ENCODE measurements at regions not wholly inside any gene's neighbourhood (a gene's known extent, or its start where the extent isn't known, plus 50 kb on each side); places are given as distances from the start of the nearest gene placed in this dataset.

DNA sequence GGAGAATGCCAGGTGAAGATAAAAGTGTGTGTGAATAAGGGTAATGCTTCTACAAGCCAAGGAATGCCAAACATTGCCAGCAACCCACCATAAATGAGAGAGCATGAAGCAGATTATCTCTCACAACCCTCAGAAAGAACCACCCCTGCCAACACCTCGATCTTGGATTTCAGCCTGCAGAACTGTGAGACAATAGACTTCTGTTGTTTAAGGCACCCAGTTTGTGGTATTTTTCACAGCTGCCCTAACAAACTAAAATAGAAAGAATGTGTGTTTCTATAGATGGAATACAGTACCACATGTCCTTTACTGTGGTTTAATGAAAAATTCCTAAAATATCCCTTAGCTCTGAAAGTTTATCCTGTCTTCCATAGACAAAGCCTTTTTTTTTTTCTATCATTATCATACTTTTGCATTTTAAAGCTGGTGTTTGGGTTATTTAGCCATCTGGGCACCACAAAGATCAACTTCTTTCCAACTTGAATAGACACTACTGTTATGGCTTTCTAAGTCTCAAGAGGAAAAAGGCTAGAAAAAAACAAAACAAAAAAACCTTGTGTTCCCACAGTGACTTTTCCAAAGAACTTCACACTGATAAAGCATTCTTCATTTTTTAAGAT lies 505.6 kb downstream of the KCTD12 start:
- no peak overlapping the region for H3K4me3 ChIP-seq (ENCODE audit: low read depth, low read length)
- TF ChIP-seq, protein P1, sequence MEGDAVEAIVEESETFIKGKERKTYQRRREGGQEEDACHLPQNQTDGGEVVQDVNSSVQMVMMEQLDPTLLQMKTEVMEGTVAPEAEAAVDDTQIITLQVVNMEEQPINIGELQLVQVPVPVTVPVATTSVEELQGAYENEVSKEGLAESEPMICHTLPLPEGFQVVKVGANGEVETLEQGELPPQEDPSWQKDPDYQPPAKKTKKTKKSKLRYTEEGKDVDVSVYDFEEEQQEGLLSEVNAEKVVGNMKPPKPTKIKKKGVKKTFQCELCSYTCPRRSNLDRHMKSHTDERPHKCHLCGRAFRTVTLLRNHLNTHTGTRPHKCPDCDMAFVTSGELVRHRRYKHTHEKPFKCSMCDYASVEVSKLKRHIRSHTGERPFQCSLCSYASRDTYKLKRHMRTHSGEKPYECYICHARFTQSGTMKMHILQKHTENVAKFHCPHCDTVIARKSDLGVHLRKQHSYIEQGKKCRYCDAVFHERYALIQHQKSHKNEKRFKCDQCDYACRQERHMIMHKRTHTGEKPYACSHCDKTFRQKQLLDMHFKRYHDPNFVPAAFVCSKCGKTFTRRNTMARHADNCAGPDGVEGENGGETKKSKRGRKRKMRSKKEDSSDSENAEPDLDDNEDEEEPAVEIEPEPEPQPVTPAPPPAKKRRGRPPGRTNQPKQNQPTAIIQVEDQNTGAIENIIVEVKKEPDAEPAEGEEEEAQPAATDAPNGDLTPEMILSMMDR (IDR thresholded peaks at IDR 0.05; ENCODE audit: insufficient read depth, low read depth, low read length): no peak
- DNase-seq (ENCODE audit: low read depth): no peak

DNA sequence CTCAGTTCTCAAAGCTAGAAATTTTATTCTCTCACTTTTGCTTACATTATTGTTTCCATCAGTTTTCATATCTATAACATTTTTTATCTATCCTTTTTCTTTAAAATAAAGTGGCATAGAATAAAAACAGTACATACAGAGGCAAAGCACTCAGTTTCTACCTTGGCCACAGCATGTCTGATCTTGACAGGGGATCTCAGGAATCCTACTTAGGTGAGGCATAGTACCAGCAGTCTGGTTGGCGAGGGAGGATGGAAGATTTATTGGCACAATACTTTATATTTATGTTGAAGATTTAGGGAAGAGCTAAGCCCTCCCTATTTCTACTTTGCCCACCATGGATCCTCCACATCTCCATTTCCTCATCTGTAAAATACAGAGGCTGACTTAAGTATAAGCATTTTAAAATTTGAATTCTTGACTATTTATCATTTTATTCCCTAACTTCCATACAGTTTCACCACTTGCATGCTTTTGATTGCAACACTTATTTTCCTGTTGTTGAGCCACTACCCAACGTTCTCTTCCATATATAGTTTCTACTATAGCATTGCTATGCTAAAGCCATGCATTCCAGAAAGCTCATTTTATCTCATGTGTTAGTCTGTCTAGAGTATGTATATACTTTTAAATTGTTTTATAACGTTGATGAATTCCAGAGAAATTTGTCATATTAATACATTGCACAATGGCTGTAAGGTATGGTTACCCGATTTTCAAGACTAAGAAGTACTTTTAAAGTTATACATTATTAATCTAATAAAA lies 506.7 kb downstream of the KCTD12 start:
- TF ChIP-seq, protein P1 (IDR thresholded peaks at IDR 0.05; ENCODE audit: insufficient read depth, low read depth, low read length): no peak
- no peak overlapping the region for H3K4me3 ChIP-seq (ENCODE audit: low read depth, low read length)
- peak; percentile 22 for DNase-seq (ENCODE audit: low read depth)

DNA sequence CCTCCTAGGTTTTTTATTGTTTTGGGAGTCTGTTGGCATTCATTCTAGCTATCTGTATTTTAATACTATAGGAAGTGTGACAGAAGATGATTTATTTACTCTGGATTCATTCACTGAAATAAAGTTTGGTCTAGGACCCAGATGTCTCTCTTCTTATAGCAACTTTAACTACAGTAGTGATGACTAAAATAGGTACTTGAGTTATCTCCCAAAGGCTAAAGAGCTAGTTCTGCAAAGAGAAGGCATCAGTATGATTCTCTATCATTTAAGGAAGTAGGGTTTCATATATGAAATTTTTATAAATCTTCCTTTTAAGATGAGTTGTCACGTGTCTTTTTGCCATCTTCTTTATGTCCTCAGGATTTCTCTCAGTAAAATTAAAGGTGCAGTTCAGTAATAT lies 507.4 kb downstream of the KCTD12 start:
- TF ChIP-seq, protein P1 (IDR thresholded peaks at IDR 0.05; ENCODE audit: insufficient read depth, low read depth, low read length): no peak
- DNase-seq (ENCODE audit: low read depth): no peak
- no peak overlapping the region for H3K4me3 ChIP-seq (ENCODE audit: low read depth, low read length)

DNA sequence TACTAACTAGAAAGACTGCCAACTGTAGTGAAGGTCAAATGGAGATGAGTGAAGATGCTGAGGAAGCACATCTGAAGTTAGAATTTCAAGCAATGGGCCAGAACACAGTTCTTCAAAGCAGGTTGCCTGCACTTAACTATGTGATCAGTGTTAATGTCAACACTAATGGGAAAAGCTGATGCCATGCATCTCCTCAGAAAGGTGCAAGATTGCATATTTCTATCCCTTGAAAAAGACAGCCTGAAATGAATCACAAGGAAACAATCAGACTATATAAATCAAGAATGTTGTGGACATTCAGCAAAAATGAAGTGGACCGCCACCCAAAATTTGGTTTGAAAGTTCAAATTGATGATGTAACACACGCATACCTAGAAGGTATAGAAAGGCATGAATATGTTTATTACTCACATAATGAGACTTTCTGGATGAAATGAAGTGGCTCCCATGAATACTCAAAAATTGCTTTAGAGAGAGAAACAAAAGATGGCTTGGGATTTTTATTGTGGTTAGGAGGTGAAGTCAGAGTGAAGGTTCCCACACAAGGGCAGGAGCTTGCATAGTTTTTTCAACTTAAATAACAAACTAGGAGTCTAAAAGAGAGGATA lies 522.4 kb downstream of the KCTD12 start:
- TF ChIP-seq, protein P1 (IDR thresholded peaks at IDR 0.05; ENCODE audit: insufficient read depth, low read depth, low read length): no peak
- no peak overlapping the region for H3K4me3 ChIP-seq (ENCODE audit: low read depth, low read length)
- no peak for DNase-seq (ENCODE audit: low read depth)

DNA sequence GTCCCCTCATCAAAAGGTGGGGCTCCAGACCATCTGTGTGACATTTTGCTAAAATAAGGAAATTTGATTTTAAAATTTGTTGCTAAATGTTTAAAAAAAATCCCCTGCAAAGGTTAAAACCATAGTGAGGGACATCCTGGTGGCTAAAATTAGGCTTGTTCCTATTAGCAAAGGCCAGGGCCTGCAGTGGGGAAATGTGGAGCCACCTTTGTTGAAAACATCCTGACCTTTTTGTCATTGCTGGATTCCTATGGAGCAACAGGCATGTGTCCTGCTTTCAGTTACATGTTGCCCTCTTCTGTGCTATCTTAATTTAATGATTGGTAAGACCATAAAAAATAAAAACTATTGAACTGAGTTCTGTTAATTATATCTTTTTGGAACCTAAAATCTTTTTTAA lies 524.3 kb downstream of the KCTD12 start:
- no peak overlapping the region for H3K4me3 ChIP-seq (ENCODE audit: low read depth, low read length)
- no peak for DNase-seq (ENCODE audit: low read depth)
- TF ChIP-seq, protein P1 (IDR thresholded peaks at IDR 0.05; ENCODE audit: insufficient read depth, low read depth, low read length): no peak

DNA sequence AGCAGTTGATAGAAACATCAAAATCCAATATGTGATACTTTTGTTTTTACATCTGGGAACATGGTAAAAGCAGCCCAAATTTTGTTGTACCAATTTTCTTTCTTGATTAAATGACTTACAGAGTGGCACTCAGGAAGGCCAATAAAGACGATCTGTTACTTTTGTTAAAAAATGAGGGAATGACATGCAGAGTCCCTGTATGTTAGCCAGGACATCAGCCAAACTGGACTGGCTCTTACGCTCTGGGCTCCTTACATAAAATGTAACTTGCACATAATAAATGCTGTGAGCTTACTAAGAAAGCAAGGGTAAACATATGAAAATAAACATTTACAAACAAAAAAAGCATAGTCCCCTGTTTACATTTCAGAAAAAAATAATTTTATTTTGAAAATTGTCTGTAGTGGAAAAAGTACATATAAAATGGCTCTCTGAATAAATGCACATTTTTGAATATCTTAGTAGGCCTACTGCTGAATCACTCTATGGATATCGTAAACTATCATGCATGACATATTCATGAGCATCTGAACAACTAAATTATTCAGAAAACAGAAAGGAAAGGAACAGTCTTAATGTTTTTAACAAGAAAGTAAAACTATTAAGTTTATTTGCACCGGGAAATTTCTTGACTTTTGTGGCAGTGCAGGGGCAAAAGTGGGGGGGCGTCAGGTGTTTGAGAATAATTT lies 534.5 kb downstream of the KCTD12 start:
- no peak for DNase-seq (ENCODE audit: low read depth)
- TF ChIP-seq, protein P1 (IDR thresholded peaks at IDR 0.05; ENCODE audit: insufficient read depth, low read depth, low read length): no peak

More for the DNA sequence above, 534.5 kb downstream of the KCTD12 start:
- no peak overlapping the region for H3K4me3 ChIP-seq (ENCODE audit: low read depth, low read length)
